ENCODE measurements at regions not wholly inside any gene's neighbourhood (a gene's known extent, or its start where the extent isn't known, plus 50 kb on each side); places are given as distances from the start of the nearest gene placed in this dataset.

GRCh38 chr6:11330413-11330760 lies 97.9 kb upstream of the NEDD9 start:
- TF ChIP-seq CTCF (IDR thresholded peaks at IDR 0.05 in 8 of 11, conservative IDR thresholded peaks at IDR 0.05 in 3 of 11), result no peak
- TF ChIP-seq POLR2AphosphoS5 (IDR thresholded peaks at IDR 0.05), result peak in 1 of 3 donors; percentile 47
